Limb (tissue), 2 donors: ENCODE measurements at regions not wholly inside any gene's neighbourhood (a gene's known extent, or its start where the extent isn't known, plus 50 kb on each side); places are given as distances from the start of the nearest gene placed in this dataset.
"Not testable (repeated sequence)": the region's sequence is repeated elsewhere in the genome, so short reads cannot be mapped to it uniquely, and the experiment has no call there.

Experiments used
- DNase-seq, 2 donors: peaks; one replicate each; pipeline ENCODE4 v3.0.0-alpha.2; 2016; ENCODE audit errors: extremely low spot score in 2 of 2

- DNase-seq: no peak
Observed at GRCh38 chr4:33837043-33837838, 2407.1 kb downstream of the ARAP2 start.

GRCh38 chr4:33841120-33841519 lies 2403.2 kb downstream of the ARAP2 start:
- no peak for DNase-seq

- DNase-seq: no peak
Observed at GRCh38 chr4:33850371-33850902, 2393.9 kb downstream of the ARAP2 start.

- DNase-seq: not testable (repeated sequence)
Observed at GRCh38 chr4:33853670-33854069, 2390.6 kb downstream of the ARAP2 start.

- no peak for DNase-seq
Observed at GRCh38 chr4:33864290-33864859, 2379.9 kb downstream of the ARAP2 start.

- DNase-seq: no peak
Observed at GRCh38 chr4:33873791-33874190, 2370.5 kb downstream of the ARAP2 start.

- no peak for DNase-seq
Observed at GRCh38 chr4:33878710-33879109, 2365.6 kb downstream of the ARAP2 start.

GRCh38 chr4:33881176-33881575 lies 2363.1 kb downstream of the ARAP2 start:
- no peak for DNase-seq

- no peak for DNase-seq
Observed at GRCh38 chr4:33882246-33882990, 2361.9 kb downstream of the ARAP2 start.

GRCh38 chr4:33883111-33883510 lies 2361.2 kb downstream of the ARAP2 start:
- DNase-seq: no peak

GRCh38 chr4:33886356-33886755 lies 2358.0 kb downstream of the ARAP2 start:
- no peak for DNase-seq

- peak in 1 of 2 donors; percentile 17 for DNase-seq
Observed at GRCh38 chr4:33890841-33891240, 2353.5 kb downstream of the ARAP2 start.

- DNase-seq: no peak
Observed at GRCh38 chr4:33911959-33912358, 2332.4 kb downstream of the ARAP2 start.

- DNase-seq: no peak
Observed at GRCh38 chr4:33914386-33914785, 2329.9 kb downstream of the ARAP2 start.

- no peak for DNase-seq
Observed at GRCh38 chr4:33923469-33923868, 2320.8 kb downstream of the ARAP2 start.

GRCh38 chr4:33924239-33924638 lies 2320.1 kb downstream of the ARAP2 start:
- no peak for DNase-seq

- no peak for DNase-seq
Observed at GRCh38 chr4:33924811-33925210, 2319.5 kb downstream of the ARAP2 start.

GRCh38 chr4:33930497-33930896 lies 2313.8 kb downstream of the ARAP2 start:
- DNase-seq: no peak

GRCh38 chr4:33931026-33931425 lies 2313.3 kb downstream of the ARAP2 start:
- no peak for DNase-seq

- no peak for DNase-seq
Observed at GRCh38 chr4:33940281-33940680, 2304.0 kb downstream of the ARAP2 start.

- peak in 1 of 2 donors; percentile 12 for DNase-seq
Observed at GRCh38 chr4:33941854-33942253, 2302.5 kb downstream of the ARAP2 start.

- no peak for DNase-seq
Observed at GRCh38 chr4:33948921-33949320, 2295.4 kb downstream of the ARAP2 start.
